ENCODE measurements at regions not wholly inside any gene's neighbourhood (a gene's known extent, or its start where the extent isn't known, plus 50 kb on each side); places are given as distances from the start of the nearest gene placed in this dataset.

- H3K4me3 Mint-ChIP-seq (ENCODE audit: unreplicated experiment) = no peak overlapping the region
- no peaks in the 10 kb centered on the region for H3K9me3 Mint-ChIP-seq (ENCODE audit: unreplicated experiment)
- no peak overlapping the region for H3K27ac Mint-ChIP-seq (ENCODE audit: unreplicated experiment)
- no peaks in the 10 kb centered on the region for H3K4me1 Mint-ChIP-seq (ENCODE audit: low read depth, unreplicated experiment)
- no peak for TF ChIP-seq CTCF (IDR thresholded peaks at IDR 0.05; ENCODE audit: insufficient read depth in 1 of 2, low read depth in 1 of 2, low read length in 1 of 2, severe bottlenecking in 1 of 2, unreplicated experiment in 1 of 2)
- no peaks in the 10 kb centered on the region for H3K27me3 ChIP-seq (replicated peaks; ENCODE audit: control insufficient read depth, insufficient read depth, low read length)
- ChIA-PET POLR2A (no interaction called here), CTCF (no interaction called here)
- no peaks in the 10 kb centered on the region for H3K27me3 Mint-ChIP-seq (ENCODE audit: insufficient read depth, unreplicated experiment)
- H3K36me3 Mint-ChIP-seq (ENCODE audit: insufficient read depth, unreplicated experiment) = peaks cover 48% of the 10 kb centered on the region
- no peak for DNase-seq
- H3K9me3 ChIP-seq = no peaks in the 10 kb centered on the region
- intact Hi-C loops (cut with micrococcal nuclease; ENCODE audit: unreplicated experiment) = no loop called here
- H3K36me3 ChIP-seq (ENCODE audit: control insufficient read depth, insufficient read depth, low read length) = no peaks in the 10 kb centered on the region; the same call in 1 of the 2 replicates
- no peaks in the 10 kb centered on the region for H3K4me1 ChIP-seq
- BruUV-seq (replicated peaks) = no TSS peak
- H3K4me3 ChIP-seq (ENCODE audit: low read depth, low read length) = no peak overlapping the region
Observed at GRCh38 chr6:144737998-144738397, 452.9 kb downstream of the UTRN start.

GRCh38 chr6:144739873-144740272, 454.7 kb downstream of the UTRN start:
- Histone ChIP-seq H3K4me3 (ENCODE audit: low read depth, low read length) (no peak overlapping the region), H3K9me3 (no peaks in the 10 kb centered on the region), H3K4me1 (no peaks in the 10 kb centered on the region), H3K27me3 (replicated peaks; ENCODE audit: control insufficient read depth, insufficient read depth, low read length) (no peaks in the 10 kb centered on the region), H3K36me3 (ENCODE audit: control insufficient read depth, insufficient read depth, low read length) (no peaks in the 10 kb centered on the region; the same call in 1 of the 2 replicates)
- DNase-seq = no peak
- Mint-ChIP-seq H3K27me3 (ENCODE audit: insufficient read depth, unreplicated experiment) (no peaks in the 10 kb centered on the region), H3K4me3 (ENCODE audit: unreplicated experiment) (no peak overlapping the region), H3K4me1 (ENCODE audit: low read depth, unreplicated experiment) (no peaks in the 10 kb centered on the region), H3K27ac (ENCODE audit: unreplicated experiment) (no peak overlapping the region), H3K36me3 (ENCODE audit: insufficient read depth, unreplicated experiment) (peaks cover 39% of the 10 kb centered on the region), H3K9me3 (ENCODE audit: unreplicated experiment) (no peaks in the 10 kb centered on the region)
- CTCF ChIA-PET = no interaction called here
- no peak for TF ChIP-seq CTCF (IDR thresholded peaks at IDR 0.05; ENCODE audit: insufficient read depth in 1 of 2, low read depth in 1 of 2, low read length in 1 of 2, severe bottlenecking in 1 of 2, unreplicated experiment in 1 of 2)
- POLR2A ChIA-PET = no interaction called here
- intact Hi-C loops (cut with micrococcal nuclease; ENCODE audit: unreplicated experiment) = no loop called here
- no TSS peak for BruUV-seq (replicated peaks)

GRCh38 chr6:144741659-144742058, 456.5 kb downstream of the UTRN start:
- H3K27me3 ChIP-seq (replicated peaks; ENCODE audit: control insufficient read depth, insufficient read depth, low read length) = no peaks in the 10 kb centered on the region
- no peaks in the 10 kb centered on the region for H3K4me1 ChIP-seq
- no peaks in the 10 kb centered on the region for H3K9me3 ChIP-seq
- TF ChIP-seq CTCF (IDR thresholded peaks at IDR 0.05; ENCODE audit: insufficient read depth in 1 of 2, low read depth in 1 of 2, low read length in 1 of 2, severe bottlenecking in 1 of 2, unreplicated experiment in 1 of 2) = no peak
- Mint-ChIP-seq H3K27ac (ENCODE audit: unreplicated experiment) (no peak overlapping the region), H3K27me3 (ENCODE audit: insufficient read depth, unreplicated experiment) (no peaks in the 10 kb centered on the region), H3K4me1 (ENCODE audit: low read depth, unreplicated experiment) (no peaks in the 10 kb centered on the region), H3K4me3 (ENCODE audit: unreplicated experiment) (no peak overlapping the region), H3K9me3 (ENCODE audit: unreplicated experiment) (no peaks in the 10 kb centered on the region), H3K36me3 (ENCODE audit: insufficient read depth, unreplicated experiment) (peaks cover 44% of the 10 kb centered on the region)
- CTCF ChIA-PET = no interaction called here
- intact Hi-C loops (cut with micrococcal nuclease; ENCODE audit: unreplicated experiment) = no loop called here
- no peak overlapping the region for H3K4me3 ChIP-seq (ENCODE audit: low read depth, low read length)
- no TSS peak for BruUV-seq (replicated peaks)
- DNase-seq = no peak
- H3K36me3 ChIP-seq (ENCODE audit: control insufficient read depth, insufficient read depth, low read length) = no peaks in the 10 kb centered on the region; the same call in 1 of the 2 replicates
- POLR2A ChIA-PET = no interaction called here
